ENCODE measurements at regions not wholly inside any gene's neighbourhood (a gene's known extent, or its start where the extent isn't known, plus 50 kb on each side); places are given as distances from the start of the nearest gene placed in this dataset.

DNA sequence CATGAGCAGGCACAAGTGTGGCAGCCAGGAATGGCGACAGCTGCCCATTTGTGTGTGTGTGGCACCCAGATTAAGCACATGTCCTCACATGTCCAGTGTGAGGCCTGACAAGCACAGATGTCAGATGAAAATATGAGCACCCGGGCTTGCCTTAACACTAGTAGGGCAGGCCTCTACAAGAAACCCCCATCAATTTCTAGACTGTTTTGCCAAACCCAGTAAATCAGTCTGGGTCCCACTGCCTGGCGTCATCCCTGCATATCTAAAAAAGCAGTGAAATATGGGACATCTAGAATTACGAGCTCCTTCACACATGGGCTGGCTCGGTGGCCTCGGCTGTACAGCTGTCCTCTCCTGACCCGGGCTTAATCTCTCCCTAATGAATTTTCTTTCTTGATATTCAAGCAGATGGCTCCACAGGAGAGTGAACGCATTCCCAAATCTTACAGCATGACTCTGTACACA lies 432.7 kb downstream of the FOXO1 start:
- H3K27me3 ChIP-seq (ENCODE audit: control insufficient read depth, insufficient read depth, low read length), result no peaks in the 10 kb centered on the region
- H3K4me3 ChIP-seq (ENCODE audit: low read depth, low read length), result no peak overlapping the region
- no peak for DNase-seq (ENCODE audit: low read depth, low spot score)
- POLR2A ChIA-PET, result no interaction called here
- CTCF ChIA-PET, result no interaction called here
- no peaks in the 10 kb centered on the region for H3K9me3 ChIP-seq (ENCODE audit: control insufficient read depth, insufficient read depth, low read length)
- H3K27ac ChIP-seq (ENCODE audit: low read depth, low read length), result no peak overlapping the region
- TF ChIP-seq, protein P1, sequence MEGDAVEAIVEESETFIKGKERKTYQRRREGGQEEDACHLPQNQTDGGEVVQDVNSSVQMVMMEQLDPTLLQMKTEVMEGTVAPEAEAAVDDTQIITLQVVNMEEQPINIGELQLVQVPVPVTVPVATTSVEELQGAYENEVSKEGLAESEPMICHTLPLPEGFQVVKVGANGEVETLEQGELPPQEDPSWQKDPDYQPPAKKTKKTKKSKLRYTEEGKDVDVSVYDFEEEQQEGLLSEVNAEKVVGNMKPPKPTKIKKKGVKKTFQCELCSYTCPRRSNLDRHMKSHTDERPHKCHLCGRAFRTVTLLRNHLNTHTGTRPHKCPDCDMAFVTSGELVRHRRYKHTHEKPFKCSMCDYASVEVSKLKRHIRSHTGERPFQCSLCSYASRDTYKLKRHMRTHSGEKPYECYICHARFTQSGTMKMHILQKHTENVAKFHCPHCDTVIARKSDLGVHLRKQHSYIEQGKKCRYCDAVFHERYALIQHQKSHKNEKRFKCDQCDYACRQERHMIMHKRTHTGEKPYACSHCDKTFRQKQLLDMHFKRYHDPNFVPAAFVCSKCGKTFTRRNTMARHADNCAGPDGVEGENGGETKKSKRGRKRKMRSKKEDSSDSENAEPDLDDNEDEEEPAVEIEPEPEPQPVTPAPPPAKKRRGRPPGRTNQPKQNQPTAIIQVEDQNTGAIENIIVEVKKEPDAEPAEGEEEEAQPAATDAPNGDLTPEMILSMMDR (IDR thresholded peaks at IDR 0.05; ENCODE audit: low read depth, low read length), result no peak

DNA sequence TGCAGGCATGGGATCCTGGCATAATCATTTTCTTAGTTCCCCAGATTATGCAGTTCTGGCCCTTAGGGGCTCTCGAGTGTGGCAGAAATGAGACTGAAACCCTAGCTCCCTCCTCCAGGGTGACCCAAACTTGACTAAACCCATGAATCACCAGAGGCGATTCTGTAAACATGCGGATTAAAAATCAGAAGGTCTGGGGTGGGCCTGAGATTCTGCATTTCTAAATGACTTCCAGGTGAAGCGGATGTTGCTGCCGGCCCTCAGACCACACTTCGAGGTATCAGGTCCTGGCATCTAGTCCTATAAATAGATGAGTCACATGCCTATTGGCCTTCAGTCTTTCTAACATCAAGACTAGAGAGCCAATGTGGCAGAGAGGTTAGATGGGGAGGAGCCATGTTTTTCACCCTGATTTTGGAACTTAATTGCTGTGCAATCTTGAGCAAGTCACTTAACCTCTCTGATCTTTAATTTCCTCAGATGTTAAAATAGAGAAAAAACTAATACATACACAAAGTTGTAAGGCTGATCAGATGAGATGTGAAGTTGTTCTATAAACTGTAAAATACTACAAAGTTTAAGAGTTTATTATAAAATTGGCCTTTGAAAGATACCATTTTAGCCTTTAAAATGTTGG lies 431.2 kb downstream of the FOXO1 start:
- CTCF ChIA-PET, result no interaction called here
- TF ChIP-seq, protein P1 (IDR thresholded peaks at IDR 0.05; ENCODE audit: low read depth, low read length), result no peak
- Histone ChIP-seq H3K27ac (ENCODE audit: low read depth, low read length) (no peak overlapping the region), H3K9me3 (ENCODE audit: control insufficient read depth, insufficient read depth, low read length) (no peaks in the 10 kb centered on the region), H3K4me3 (ENCODE audit: low read depth, low read length) (no peak overlapping the region), H3K27me3 (ENCODE audit: control insufficient read depth, insufficient read depth, low read length) (no peaks in the 10 kb centered on the region)
- POLR2A ChIA-PET, result no interaction called here
- no peak for DNase-seq (ENCODE audit: low read depth, low spot score)

DNA sequence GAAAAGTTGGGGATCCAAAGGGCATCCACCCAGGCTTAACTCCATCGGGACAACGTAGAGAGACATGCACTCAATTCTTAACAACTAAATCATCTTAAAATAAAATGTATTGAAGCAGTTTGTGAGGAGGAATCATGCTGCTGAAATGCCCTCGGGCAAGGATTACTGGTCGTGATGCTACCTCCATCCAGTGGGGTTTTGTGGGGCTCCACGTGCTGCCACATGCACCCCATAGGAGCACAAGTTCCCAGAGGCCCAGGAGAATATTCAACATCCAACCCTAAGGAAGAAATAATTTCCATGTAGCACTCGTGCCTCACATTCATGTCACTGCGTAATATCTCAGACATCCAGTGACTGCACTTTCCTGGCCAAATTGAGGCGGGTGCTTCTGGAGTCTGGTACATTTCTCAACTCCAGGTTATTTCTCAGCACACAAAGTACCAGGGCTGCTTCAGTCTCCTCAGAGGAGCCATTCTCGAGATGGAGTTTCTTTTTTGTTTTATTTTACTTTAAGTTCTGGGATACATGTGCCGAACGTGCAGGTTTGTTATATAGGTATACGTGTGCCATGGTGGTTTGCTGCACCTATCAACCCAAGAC lies 429.8 kb downstream of the FOXO1 start:
- POLR2A ChIA-PET, result no interaction called here
- no peak for DNase-seq (ENCODE audit: low read depth, low spot score)

DNA sequence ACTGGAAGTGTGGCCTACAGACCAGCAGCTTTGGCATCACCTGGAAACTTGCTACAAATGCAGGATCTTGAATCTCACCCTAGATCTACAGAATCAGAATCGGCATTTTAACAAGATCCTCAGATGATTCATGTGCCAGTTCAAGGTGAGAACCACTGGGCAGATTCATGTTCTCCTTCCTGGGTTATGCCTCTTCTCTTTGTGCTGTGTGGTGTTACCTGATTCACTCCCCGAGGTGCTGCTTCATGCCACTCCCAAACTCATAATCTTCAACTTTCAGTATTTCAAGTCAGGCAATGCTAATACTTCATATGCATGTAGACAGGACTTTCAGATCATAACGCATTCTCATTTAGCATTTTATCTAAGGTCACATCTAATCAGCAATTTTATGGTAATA lies 427.7 kb downstream of the FOXO1 start:
- Histone ChIP-seq H3K27me3 (ENCODE audit: control insufficient read depth, insufficient read depth, low read length) (no peaks in the 10 kb centered on the region), H3K9me3 (ENCODE audit: control insufficient read depth, insufficient read depth, low read length) (no peaks in the 10 kb centered on the region), H3K4me3 (ENCODE audit: low read depth, low read length) (no peak overlapping the region), H3K27ac (ENCODE audit: low read depth, low read length) (no peak overlapping the region)
- DNase-seq (ENCODE audit: low read depth, low spot score), result no peak
- POLR2A ChIA-PET, result no interaction called here
- TF ChIP-seq, protein P1 (IDR thresholded peaks at IDR 0.05; ENCODE audit: low read depth, low read length), result no peak
- CTCF ChIA-PET, result no interaction called here

More for the DNA sequence above, 429.8 kb downstream of the FOXO1 start:
- H3K9me3 ChIP-seq (ENCODE audit: control insufficient read depth, insufficient read depth, low read length), result no peaks in the 10 kb centered on the region
- H3K4me3 ChIP-seq (ENCODE audit: low read depth, low read length), result no peak overlapping the region
- no peaks in the 10 kb centered on the region for H3K27me3 ChIP-seq (ENCODE audit: control insufficient read depth, insufficient read depth, low read length)
- CTCF ChIA-PET, result interaction anchor here (0.6 kb wide), 1 partner anchor 35 kb away, joined by 5 read pairs; no protein-coding TSS in a partner anchor
- TF ChIP-seq, protein P1 (IDR thresholded peaks at IDR 0.05; ENCODE audit: low read depth, low read length), result no peak
- peak overlapping the region; percentile 31 for H3K27ac ChIP-seq (ENCODE audit: low read depth, low read length)

DNA sequence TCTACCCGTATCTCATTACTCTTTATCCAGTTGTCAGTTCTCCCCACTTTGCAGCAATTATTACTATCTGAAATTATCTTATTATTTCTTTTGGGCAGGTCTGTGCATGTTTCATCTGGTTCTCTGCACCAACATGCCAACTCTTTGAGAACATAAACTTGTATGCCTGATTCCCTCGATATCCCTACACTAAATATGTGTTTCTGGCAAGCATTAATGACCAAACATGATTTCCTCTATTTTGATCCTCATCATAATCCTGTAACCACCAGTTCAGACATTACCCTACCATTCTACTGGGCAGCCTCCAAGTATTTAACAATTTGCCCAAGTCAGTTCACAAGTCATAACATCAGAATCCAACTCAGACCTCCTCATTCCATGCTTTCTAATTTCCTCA lies 426.1 kb downstream of the FOXO1 start:
- Histone ChIP-seq H3K4me3 (ENCODE audit: low read depth, low read length) (no peak overlapping the region), H3K9me3 (ENCODE audit: control insufficient read depth, insufficient read depth, low read length) (no peaks in the 10 kb centered on the region), H3K27ac (ENCODE audit: low read depth, low read length) (no peak overlapping the region), H3K27me3 (ENCODE audit: control insufficient read depth, insufficient read depth, low read length) (no peaks in the 10 kb centered on the region)
- no peak for DNase-seq (ENCODE audit: low read depth, low spot score)
- CTCF ChIA-PET, result no interaction called here
- TF ChIP-seq, protein P1 (IDR thresholded peaks at IDR 0.05; ENCODE audit: low read depth, low read length), result no peak
- POLR2A ChIA-PET, result no interaction called here

Measured in AG04450 (cell line).